Hematopoietic multipotent progenitor cell treated with erythropoietin and hydrocortisone succinate and interleukin-3 and kit ligand, for 8 days (in vitro differentiated cells): ENCODE measurements at regions not wholly inside any gene's neighbourhood (a gene's known extent, or its start where the extent isn't known, plus 50 kb on each side); places are given as distances from the start of the nearest gene placed in this dataset.
"Not testable (repeated sequence)": the region's sequence is repeated elsewhere in the genome, so short reads cannot be mapped to it uniquely, and the experiment has no call there.

Experiments
- DNase-seq: peaks from one replicate; pipeline ENCODE4 v3.0.0-alpha.2; 2015

DNA sequence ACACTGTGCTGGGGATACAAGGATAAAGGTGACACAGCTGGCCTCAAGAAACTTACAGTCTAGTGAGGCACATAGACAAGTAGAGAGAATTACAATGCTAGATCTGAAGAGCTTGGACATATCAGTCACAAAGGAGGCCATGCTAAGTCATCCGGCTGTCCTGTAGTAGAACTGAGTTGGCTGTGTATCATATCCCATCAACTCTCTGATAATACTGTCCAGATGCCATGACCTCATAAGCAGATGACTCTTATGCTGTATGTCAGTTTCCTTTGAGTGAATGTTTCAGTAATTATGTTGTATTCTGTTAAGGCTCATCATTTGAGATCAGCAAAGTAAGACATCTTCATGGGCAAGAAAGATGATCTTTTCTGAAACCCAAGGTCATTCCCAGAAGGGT is 442.9 kb downstream of the MID1IP1 start:
- no peak for DNase-seq

DNA sequence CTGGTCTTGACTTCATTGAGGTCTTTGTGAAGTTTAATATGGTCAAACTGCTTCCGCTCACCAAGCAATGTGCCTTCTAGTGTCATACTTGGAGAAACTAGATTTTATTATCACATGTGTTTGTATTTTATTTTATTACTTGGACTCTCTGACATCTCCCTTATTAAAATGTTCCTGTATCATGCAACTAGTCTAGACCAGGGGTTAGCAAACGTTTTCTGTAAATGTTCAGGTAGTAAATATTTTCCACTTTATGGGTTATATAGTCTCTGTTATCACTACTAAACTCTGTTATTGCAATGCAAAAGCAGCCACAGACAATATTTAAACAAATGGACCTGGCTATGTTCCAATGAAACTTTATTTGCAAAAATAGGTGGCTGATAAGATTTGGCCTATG is 443.8 kb downstream of the MID1IP1 start:
- DNase-seq = no peak

- DNase-seq = no peak
Measured at GRCh38 chrX:39247536-39247935, 446.3 kb downstream of the MID1IP1 start.

DNA sequence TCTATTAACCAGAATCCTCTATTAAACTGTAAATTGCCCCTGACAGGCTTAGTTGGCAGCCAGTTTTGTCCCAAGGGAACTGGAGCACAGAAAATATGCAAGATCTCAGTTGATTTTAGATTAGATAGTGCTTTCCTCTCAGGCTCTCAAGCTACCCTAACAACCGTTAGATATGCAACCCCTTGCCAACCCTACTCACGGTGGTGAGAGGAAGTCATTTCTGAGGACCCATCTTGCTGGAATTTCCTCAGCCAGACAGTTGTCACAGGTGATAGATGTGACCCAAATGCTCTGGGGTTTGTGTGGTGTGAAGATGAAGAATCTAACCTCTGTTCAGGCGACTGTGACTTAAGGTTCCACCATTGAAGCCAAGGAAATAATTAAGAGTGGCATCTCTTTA is 447.1 kb downstream of the MID1IP1 start:
- DNase-seq = no peak

DNA sequence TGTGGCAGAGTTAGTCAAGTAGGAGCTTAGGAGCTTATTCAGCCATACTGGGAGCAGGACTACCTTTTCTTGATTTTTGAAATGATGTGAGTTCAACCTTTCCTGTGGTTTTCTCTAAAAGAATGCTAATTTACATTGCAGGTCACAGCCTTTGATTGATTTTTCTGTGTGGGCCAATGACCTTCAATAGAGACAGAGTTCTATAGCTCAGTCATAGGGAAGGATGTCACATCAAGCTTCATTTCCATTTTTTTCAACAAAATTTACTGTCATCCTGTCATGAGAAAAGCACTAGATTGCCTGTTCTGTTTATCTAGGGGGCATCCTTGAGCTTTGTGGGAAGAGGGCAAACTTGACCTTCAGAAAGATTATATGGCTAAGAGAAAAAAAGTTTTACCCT is 448.7 kb downstream of the MID1IP1 start:
- DNase-seq = no peak

- no peak for DNase-seq
Measured at GRCh38 chrX:39251995-39252394, 450.7 kb downstream of the MID1IP1 start.

DNA sequence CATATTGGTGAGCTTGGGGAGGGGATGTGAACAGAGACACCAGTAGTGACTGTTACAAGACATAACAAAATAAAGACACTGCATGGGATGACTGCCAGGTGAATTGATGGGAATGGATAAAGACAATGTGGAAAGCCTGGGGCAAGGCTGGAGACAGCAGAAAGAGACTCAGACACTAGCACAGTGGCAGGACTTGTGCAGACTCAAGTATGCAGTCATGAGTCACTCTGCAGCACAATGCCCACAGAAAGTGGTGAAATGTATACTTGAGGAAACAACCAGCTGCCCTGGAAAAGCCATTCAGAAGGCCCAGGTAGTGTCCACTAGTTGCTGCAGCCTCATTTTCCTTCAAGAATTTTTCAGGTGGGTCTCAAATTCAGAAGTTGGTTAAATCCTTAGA is 452.3 kb downstream of the MID1IP1 start:
- no peak for DNase-seq

- DNase-seq = no peak
Measured at GRCh38 chrX:39258331-39258730, 457.1 kb downstream of the MID1IP1 start.

DNA sequence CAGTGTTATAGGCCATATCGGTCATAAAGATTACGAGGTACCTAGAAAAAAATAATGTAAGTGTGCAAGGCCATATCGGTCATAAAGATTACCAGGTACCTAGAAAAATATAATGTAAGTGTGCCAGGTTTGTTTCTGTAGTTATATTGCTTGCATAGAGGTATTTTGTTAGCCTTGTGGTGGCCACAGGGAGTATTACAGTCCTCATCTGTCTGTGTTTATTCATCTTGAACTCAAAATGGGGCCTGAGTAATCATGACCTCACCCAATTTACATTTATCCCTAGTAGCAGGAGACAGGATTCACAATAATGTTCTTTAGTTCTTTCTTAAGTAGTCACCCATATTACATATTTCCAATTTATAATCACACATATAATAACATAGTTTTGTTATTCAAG is 459.7 kb downstream of the MID1IP1 start:
- DNase-seq = no peak

GRCh38 chrX:39261446-39262147 is 460.3 kb downstream of the MID1IP1 start:
- DNase-seq = peak; percentile 59

GRCh38 chrX:39262641-39263040 is 461.4 kb downstream of the MID1IP1 start:
- DNase-seq = no peak

GRCh38 chrX:39264023-39264422 is 462.8 kb downstream of the MID1IP1 start:
- DNase-seq = no peak

DNA sequence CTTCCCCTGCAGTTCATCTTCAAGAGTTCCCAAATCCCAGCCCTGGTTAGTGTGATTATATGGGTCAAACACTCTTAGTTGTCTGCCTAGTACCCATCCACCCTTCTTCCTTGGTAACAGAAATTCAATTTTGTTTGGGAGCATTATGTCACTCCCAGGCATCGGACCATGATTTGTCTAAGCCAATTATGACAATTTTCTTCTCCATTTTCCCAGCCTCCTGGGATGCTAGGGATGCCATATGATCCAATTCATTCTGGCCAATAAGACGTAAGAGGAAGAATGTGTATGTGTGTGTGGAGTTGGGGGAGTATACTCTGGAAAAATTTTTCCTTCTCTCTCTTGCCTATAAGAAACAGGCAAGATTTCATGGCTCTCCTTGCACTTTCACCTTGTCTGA is 465.9 kb downstream of the MID1IP1 start:
- DNase-seq = no peak

DNA sequence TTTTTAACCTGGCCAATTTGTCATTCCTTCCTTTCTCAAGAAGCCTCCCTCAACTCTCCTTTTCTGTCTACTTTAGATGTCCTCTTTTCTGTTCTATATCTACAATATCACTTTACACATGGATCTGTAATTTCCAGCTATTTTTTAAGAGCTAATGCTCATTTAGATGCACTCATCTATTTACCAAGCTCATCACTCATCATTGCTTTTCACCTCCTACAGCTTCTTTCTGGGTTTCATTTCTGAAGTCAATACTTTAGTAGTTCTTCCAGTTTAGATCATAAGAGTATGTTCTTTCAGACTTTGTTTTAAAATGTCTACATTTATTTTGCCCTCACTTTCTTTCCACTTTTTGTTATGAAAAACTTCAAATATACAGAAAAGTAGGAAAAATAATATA is 466.9 kb downstream of the MID1IP1 start:
- DNase-seq = no peak

- DNase-seq = no peak
Measured at GRCh38 chrX:39275500-39276068, 474.3 kb downstream of the MID1IP1 start.

DNA sequence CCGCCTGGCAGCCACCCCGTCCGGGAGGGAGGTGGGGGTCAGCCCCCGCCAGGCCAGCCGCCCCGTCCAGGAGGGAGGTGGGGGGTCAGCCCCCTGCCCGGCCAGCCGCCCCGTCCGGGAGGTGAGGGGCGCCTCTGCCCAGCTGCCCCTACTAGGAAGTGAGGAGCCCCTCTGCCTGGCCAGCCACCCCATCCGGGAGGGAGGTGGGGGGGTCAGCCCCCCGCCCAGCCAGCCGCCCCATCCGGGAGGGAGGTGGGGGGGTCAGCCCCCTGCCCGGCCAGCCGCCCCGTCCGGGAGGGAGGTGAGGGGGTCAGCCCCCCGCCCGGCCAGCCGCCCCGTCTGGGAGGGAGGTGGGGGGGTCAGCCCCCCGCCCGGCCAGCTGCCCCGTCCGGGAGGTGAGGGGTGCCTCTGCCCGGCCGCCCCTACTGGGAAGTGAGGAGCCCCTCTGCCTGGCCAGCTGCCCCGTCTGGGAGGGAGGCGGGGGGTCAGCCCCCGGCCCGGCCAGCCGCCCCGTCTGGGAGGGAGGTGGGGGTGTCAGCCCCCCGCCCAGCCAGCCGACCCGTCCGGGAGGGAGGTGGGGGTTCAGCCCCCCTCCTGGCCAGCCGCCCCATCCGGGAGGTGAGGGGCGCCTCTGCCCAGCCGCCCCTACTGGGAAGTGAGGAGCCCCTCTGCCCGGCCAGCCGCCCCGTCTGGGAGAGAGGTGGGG is 476.6 kb downstream of the MID1IP1 start:
- not testable (repeated sequence) for DNase-seq

DNA sequence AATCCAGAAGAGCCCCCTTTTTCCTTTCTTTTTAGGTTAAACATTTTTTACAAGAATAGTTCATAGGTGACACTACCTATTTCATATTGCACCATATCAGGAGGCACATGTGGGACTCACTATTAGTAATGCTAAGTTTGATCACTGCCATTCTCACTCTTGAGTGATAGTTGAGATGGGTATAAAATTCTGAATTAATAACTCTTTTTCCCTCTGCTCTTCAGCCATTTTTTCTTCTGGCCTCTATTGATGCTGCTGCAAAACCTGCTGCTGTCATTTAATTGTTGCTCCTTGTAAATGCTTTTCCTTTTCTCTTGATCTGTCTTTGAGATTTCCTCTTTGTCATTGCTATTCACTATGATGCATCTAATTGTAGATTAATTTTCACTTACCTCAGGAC is 482.0 kb downstream of the MID1IP1 start:
- DNase-seq = no peak

- no peak for DNase-seq
Measured at GRCh38 chrX:39288592-39288991, 487.3 kb downstream of the MID1IP1 start.

DNA sequence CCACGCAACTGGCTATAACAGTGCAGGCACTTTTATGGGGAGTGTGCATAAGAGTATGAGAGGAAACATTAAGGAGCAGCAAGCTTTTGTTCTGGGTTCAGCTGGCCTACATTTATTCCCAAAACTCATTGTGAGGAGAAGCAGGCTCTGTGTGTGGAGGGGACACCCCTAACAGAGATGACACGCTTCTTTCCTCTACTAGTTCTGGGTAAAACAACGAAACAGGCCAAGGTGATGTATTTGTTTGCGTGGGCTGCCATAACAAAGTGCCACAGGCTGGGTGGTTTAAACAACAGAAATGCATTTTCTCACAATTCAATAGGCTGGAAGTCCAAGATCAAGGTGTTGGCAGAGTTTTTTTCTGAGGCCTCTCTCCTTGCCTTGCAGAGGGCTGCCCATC is 488.6 kb downstream of the MID1IP1 start:
- no peak for DNase-seq

- no peak for DNase-seq
Measured at GRCh38 chrX:39293203-39293602, 491.9 kb downstream of the MID1IP1 start.

DNA sequence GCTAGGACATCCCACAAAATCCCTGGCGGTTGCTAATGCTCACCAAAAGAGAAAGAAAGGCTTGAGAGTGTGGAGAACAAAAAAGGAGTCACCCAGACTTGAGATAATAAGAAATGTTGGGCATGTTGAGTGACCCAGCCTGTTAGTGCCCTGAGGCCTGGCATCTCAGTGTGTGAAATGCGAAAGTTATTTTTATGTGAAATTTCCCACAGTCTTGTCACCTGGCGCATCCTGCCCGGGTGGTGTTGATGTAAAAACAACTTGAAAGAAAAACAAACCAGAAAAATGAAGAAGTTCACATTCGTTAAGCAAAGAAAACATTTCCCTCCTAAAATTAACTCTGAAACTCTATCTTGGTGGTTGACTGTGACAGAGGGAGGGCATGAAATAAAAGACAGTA is 495.2 kb downstream of the MID1IP1 start:
- DNase-seq = no peak

DNA sequence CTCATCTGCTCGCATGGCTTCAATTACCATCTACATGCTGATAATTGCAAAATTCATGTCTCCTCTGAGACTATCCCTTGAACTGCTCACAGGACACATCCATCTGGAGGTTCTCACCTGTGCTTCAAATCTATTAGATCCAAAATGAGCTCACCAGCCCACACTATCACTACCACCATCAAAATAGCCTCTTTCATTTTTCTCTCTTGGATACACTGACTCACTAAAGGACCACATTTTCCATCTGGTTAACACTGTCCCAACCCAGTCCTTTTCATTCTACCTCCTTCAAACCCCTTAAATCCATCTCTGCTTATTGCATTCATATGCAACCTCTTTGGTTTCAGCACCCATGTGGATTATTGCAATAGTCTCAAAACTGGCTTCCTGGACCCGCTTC is 497.6 kb downstream of the MID1IP1 start:
- DNase-seq = no peak

GRCh38 chrX:39299615-39300014 is 498.4 kb downstream of the MID1IP1 start:
- DNase-seq = no peak

- no peak for DNase-seq
Measured at GRCh38 chrX:39301036-39301435, 499.8 kb downstream of the MID1IP1 start.

- DNase-seq = no peak
Measured at GRCh38 chrX:39302838-39303237, 501.6 kb downstream of the MID1IP1 start.
